ENCODE measurements at regions not wholly inside any gene's neighbourhood (a gene's known extent, or its start where the extent isn't known, plus 50 kb on each side); places are given as distances from the start of the nearest gene placed in this dataset.

- Histone ChIP-seq H3K27me3 (ENCODE audit: insufficient read depth, low read length) (no peaks in the 10 kb centered on the region), H3K9ac (ENCODE audit: extremely low read depth, insufficient read length, low read length) (no peak overlapping the region), H4K8ac (replicated peaks; ENCODE audit: insufficient read length, low read depth, low read length) (no peak overlapping the region), H2AFZ (ENCODE audit: low read length) (no peak overlapping the region), H2BK20ac (ENCODE audit: low read depth, low read length, poor library complexity, severe bottlenecking) (no peak overlapping the region), H3K4me1 (ENCODE audit: insufficient read depth, low read length) (no peaks in the 10 kb centered on the region), H4K5ac (ENCODE audit: insufficient read length, low read depth, low read length) (no peak overlapping the region), H3K23me2 (ENCODE audit: insufficient read length, low read depth, low read length, poor library complexity, severe bottlenecking) (no peaks in the 10 kb centered on the region), H3K9me3 (ENCODE audit: control insufficient read depth, low read depth, low read length) (peaks cover 16% of the 10 kb centered on the region), H2BK15ac (ENCODE audit: low read depth, low read length) (no peak overlapping the region), H2BK5ac (ENCODE audit: insufficient read length, low read length) (no peak overlapping the region), H2BK12ac (ENCODE audit: insufficient read length, low read depth, low read length) (no peak overlapping the region), H3K79me1 (ENCODE audit: insufficient read depth, low read depth, low read length, poor library complexity, severe bottlenecking) (no peaks in the 10 kb centered on the region), H2AK5ac (ENCODE audit: insufficient read length, low read length) (no peak overlapping the region), H3K23ac (ENCODE audit: insufficient read length, low read depth, low read length) (no peak overlapping the region), H2BK120ac (ENCODE audit: low read depth, low read length, poor library complexity, severe bottlenecking) (no peak overlapping the region), H3K4ac (ENCODE audit: low read depth, low read length) (no peak overlapping the region), H3K79me2 (ENCODE audit: insufficient read depth, low read length) (no peaks in the 10 kb centered on the region), H4K20me1 (ENCODE audit: control insufficient read depth, insufficient read depth, insufficient read length) (no peaks in the 10 kb centered on the region), H3K56ac (ENCODE audit: insufficient read length, low read depth, low read length) (no peak overlapping the region), H3K27ac (ENCODE audit: insufficient read length, low read depth, low read length) (no peak overlapping the region), H3K18ac (ENCODE audit: insufficient read length, low read depth, low read length) (no peak overlapping the region), H3K4me2 (ENCODE audit: insufficient read depth, insufficient read length, low read length) (no peak overlapping the region), H3T11ph (ENCODE audit: low read length) (no peak overlapping the region), H4K91ac (ENCODE audit: insufficient read length, low read depth, low read length) (no peak overlapping the region), H3K14ac (ENCODE audit: insufficient read depth, low read length) (no peak overlapping the region)
- Mint-ChIP-seq H3K4me3 (no peak overlapping the region), H3K4me1 (no peaks in the 10 kb centered on the region), H3K36me3 (ENCODE audit: insufficient read depth in 1 of 3, low read depth in 3 of 3) (peaks cover 3 to 28% (median 8%) of the 10 kb centered on the region in 3 experiments; a peak in 5 of 7 replicates), H3K27me3 (ENCODE audit: low read depth) (peaks cover 12% of the 10 kb centered on the region), H3K9me3 (peaks cover 33 to 48% of the 10 kb centered on the region in 2 experiments), H3K27ac (no peak overlapping the region)
- TF ChIP-seq CTCF (conservative IDR thresholded peaks at IDR 0.05), result no peak
- DNase-seq, result no peak
- WGBS (ENCODE audit: extremely low coverage, insufficient read length, low lambda C conversion rate), result no CpG with 5 or more reads among the region's 1 CpG
Measured at GRCh38 chr10:95122736-95123135, 53.4 kb upstream of the CYP2C8 start.

All from H9 (cell line).